NT2/D1 (cell line): ENCODE measurements at regions not wholly inside any gene's neighbourhood (a gene's known extent, or its start where the extent isn't known, plus 50 kb on each side); places are given as distances from the start of the nearest gene placed in this dataset.

ENCODE experiments used
- YY1 ChIP-seq: IDR thresholded peaks from 2 replicates; pipeline ENCODE4 v1.6.1; 2011; ENCODE audit not compliant: insufficient read length, insufficient read depth
- ZNF274 ChIP-seq: IDR thresholded peaks from 2 replicates; pipeline ENCODE4 v1.6.1; 2011; ENCODE audit warnings: mild to moderate bottlenecking, low read depth, low read length

DNA sequence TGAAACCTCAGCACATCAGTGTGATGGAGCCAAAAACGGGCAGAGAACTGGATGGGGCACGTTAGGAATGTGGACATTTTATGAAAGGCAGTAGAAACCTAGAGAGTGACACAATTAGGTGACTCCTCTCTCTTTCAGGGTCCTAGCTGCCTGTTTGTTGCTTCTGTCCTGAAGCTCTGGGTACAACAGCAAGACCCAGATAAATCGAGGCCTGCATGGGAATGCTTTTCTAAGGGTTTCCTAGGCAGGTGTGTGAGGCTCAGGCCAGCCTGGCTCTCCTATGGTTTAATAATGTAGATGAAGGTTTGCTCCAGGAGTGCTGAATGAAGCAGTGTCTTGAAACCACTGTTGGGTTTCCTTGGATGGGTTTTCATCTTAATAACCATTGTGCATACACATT is 517.1 kb upstream of the RAB6C start:
- no peak for TF ChIP-seq ZNF274
- no peak for TF ChIP-seq YY1
